HG02884 (cell line): ENCODE measurements at regions not wholly inside any gene's neighbourhood (a gene's known extent, or its start where the extent isn't known, plus 50 kb on each side); places are given as distances from the start of the nearest gene placed in this dataset.

ENCODE experiments used
- ATAC-seq: cut with Tn5 transposase; IDR thresholded peaks from one replicate; pipeline ENCODE4 v1.9.1; 2021; ENCODE audit warnings: mild to moderate bottlenecking, moderate library complexity; ENCODE audit not compliant: unreplicated experiment

GRCh38 chr13:21949818-21950429, 279.1 kb downstream of the FGF9 start:
- ATAC-seq, result no peak

GRCh38 chr13:21956666-21957065, 285.8 kb downstream of the FGF9 start:
- no peak for ATAC-seq

GRCh38 chr13:21957833-21958232, 287.0 kb downstream of the FGF9 start:
- ATAC-seq, result no peak

- no peak for ATAC-seq
Observed at GRCh38 chr13:21960108-21960507, 289.2 kb downstream of the FGF9 start.

- no peak for ATAC-seq
Observed at GRCh38 chr13:21964686-21965085, 293.8 kb downstream of the FGF9 start.

GRCh38 chr13:21965095-21965494, 294.2 kb downstream of the FGF9 start:
- no peak for ATAC-seq

GRCh38 chr13:21966014-21966413, 295.1 kb downstream of the FGF9 start:
- ATAC-seq, result no peak

GRCh38 chr13:21967871-21968270, 297.0 kb downstream of the FGF9 start:
- no peak for ATAC-seq

- no peak for ATAC-seq
Observed at GRCh38 chr13:21970172-21970571, 299.3 kb downstream of the FGF9 start.

GRCh38 chr13:21970918-21971317, 300.0 kb downstream of the FGF9 start:
- no peak for ATAC-seq

GRCh38 chr13:21971662-21972621, 301.1 kb downstream of the FGF9 start:
- no peak for ATAC-seq

- no peak for ATAC-seq
Observed at GRCh38 chr13:21973437-21974125, 302.7 kb downstream of the FGF9 start.

- ATAC-seq, result no peak
Observed at GRCh38 chr13:21974741-21975140, 303.9 kb downstream of the FGF9 start.

GRCh38 chr13:21976159-21976558, 305.3 kb downstream of the FGF9 start:
- ATAC-seq, result no peak

- no peak for ATAC-seq
Observed at GRCh38 chr13:21979161-21979806, 308.4 kb downstream of the FGF9 start.

- no peak for ATAC-seq
Observed at GRCh38 chr13:21980049-21980448, 309.2 kb downstream of the FGF9 start.

GRCh38 chr13:21984156-21984555, 313.3 kb downstream of the FGF9 start:
- ATAC-seq, result no peak

- no peak for ATAC-seq
Observed at GRCh38 chr13:21986602-21987001, 315.7 kb downstream of the FGF9 start.

GRCh38 chr13:21987793-21988192, 316.9 kb downstream of the FGF9 start:
- ATAC-seq, result no peak

GRCh38 chr13:21988624-21989023, 317.8 kb downstream of the FGF9 start:
- no peak for ATAC-seq

GRCh38 chr13:21996049-21996448, 325.2 kb downstream of the FGF9 start:
- ATAC-seq, result no peak
